ENCODE measurements at regions not wholly inside any gene's neighbourhood (a gene's known extent, or its start where the extent isn't known, plus 50 kb on each side); places are given as distances from the start of the nearest gene placed in this dataset.

DNA sequence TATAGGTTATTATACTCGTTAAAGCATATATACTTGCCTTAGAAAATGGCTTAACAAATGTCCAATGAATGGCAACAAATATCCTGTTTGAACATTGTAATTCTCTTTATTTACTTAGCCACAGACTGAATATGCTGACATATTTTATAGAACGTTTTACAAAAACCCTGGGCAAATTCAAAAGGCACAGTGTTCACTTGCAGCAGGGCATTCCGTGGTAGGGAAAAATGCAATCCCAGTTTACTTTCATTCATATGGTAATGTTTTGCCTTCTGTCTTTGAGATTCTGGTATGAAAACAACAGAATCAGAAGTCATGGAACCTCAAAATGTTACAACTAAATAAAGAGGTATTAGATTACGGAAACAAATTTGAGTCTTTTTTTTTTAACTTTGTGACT, 56.2 kb upstream of the MYCBP2 start:
- no peak overlapping the region for H3K4me3 ChIP-seq
- intact Hi-C loops (cut with DNase I), result no loop called here
- no peaks in the 10 kb centered on the region for H3K36me3 ChIP-seq

DNA sequence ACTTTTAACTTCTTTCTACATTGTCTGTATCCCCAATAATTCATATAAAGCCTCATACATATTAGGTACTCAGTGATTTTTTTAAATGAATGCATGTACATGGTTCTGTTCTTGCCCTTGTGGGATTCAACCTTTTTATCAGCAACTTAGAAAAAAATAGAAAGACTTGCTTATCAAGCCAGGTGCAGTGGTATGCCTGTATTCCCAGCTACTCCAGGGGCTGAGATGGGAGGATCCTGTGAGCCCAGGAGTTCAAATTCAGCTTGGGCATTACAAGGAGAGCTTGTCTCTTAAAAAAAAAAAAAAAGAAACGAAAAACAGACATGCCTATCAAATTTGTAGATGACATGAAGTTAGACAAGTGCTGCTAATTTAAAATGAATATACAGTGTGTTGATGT, 54.2 kb upstream of the MYCBP2 start:
- Histone ChIP-seq H3K4me1 (no peaks in the 10 kb centered on the region), H3K36me3 (no peaks in the 10 kb centered on the region), H3K27ac (no peak overlapping the region), H3K4me3 (no peak overlapping the region), H3K9me3 (no peaks in the 10 kb centered on the region), H3K27me3 (no peaks in the 10 kb centered on the region)
- TF ChIP-seq, protein P1, sequence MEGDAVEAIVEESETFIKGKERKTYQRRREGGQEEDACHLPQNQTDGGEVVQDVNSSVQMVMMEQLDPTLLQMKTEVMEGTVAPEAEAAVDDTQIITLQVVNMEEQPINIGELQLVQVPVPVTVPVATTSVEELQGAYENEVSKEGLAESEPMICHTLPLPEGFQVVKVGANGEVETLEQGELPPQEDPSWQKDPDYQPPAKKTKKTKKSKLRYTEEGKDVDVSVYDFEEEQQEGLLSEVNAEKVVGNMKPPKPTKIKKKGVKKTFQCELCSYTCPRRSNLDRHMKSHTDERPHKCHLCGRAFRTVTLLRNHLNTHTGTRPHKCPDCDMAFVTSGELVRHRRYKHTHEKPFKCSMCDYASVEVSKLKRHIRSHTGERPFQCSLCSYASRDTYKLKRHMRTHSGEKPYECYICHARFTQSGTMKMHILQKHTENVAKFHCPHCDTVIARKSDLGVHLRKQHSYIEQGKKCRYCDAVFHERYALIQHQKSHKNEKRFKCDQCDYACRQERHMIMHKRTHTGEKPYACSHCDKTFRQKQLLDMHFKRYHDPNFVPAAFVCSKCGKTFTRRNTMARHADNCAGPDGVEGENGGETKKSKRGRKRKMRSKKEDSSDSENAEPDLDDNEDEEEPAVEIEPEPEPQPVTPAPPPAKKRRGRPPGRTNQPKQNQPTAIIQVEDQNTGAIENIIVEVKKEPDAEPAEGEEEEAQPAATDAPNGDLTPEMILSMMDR (IDR thresholded peaks at IDR 0.05), result no peak
- no peak for DNase-seq (ENCODE audit: low spot score in 2 of 2)
- intact Hi-C loops (cut with DNase I), result no loop called here

More for the DNA sequence above, 56.2 kb upstream of the MYCBP2 start:
- peaks cover 4 to 11% of the 10 kb centered on the region in 2 donors for H3K4me1 ChIP-seq
- H3K27me3 ChIP-seq, result no peaks in the 10 kb centered on the region
- H3K27ac ChIP-seq, result no peak overlapping the region
- no peak for DNase-seq (ENCODE audit: low spot score in 2 of 2)
- TF ChIP-seq, protein P1 (IDR thresholded peaks at IDR 0.05), result no peak
- H3K9me3 ChIP-seq, result no peaks in the 10 kb centered on the region

DNA sequence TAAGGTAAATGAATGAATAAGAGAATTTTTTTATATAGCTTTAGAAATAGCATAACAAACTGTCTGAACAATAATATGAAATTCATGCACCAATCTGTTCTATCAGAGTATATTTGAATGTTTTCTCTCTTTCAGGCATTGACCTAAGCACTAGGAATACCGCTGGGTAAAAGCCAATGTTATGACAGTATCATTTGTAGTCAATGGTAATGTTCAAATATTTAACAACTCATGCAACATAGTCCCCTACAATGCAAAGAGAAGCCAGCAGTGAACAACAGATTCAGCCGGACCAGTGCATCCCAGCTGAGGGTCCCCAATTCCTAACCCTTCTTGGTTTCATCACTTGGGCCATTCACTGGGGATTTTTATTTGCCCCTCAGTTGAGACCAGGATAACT, 52.6 kb upstream of the MYCBP2 start:
- H3K36me3 ChIP-seq, result no peaks in the 10 kb centered on the region
- H3K27ac ChIP-seq, result no peak overlapping the region
- no peaks in the 10 kb centered on the region for H3K27me3 ChIP-seq
- TF ChIP-seq, protein P1 (IDR thresholded peaks at IDR 0.05), result no peak
- intact Hi-C loops (cut with DNase I), result no loop called here
- no peak for DNase-seq (ENCODE audit: low spot score in 2 of 2)
- H3K4me3 ChIP-seq, result no peak overlapping the region
- H3K4me1 ChIP-seq, result no peaks in the 10 kb centered on the region
- H3K9me3 ChIP-seq, result no peaks in the 10 kb centered on the region

DNA sequence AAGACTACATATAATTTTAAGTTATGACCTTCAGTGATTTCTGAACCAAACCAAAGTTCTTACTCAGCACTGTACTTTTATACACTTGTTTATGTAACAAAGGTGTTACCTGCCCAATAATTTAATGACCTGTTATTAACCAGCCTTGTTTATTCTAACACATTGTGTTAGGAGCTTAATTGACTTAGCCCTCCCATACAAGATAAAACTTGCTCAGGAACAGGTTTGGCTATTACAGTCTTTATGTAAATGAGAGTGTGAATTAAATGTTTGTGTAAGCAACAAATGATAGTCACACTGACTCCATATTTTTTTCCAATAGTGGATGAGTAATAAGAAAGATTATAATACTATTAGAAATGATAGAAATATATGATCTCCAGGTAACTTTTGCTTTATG, 51.8 kb upstream of the MYCBP2 start:
- intact Hi-C loops (cut with DNase I), result no loop called here
- no peak for DNase-seq (ENCODE audit: low spot score in 2 of 2)

DNA sequence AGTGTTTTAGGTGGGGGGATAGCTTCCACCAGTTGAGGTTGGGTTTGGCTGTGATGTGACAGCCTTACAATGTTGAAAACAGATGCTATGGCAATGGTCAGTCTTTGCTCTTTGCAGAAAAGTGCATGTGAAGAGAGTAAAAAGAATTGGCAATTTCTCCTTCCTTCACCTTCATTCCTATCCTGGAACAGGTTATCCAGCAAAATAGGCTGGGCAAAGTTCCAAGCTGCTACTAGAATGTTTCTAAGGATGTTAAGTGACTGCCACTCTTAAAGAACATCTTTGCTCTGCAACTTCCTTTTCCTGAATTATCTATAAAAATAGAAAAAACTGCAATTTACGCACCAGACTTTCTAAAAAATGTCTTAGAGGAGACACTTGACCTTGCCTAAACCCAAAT, 50.1 kb upstream of the MYCBP2 start:
- H3K27ac ChIP-seq, result no peak overlapping the region
- DNase-seq (ENCODE audit: low spot score in 2 of 2), result no peak
- no peak overlapping the region for H3K4me3 ChIP-seq
- H3K36me3 ChIP-seq, result no peaks in the 10 kb centered on the region
- TF ChIP-seq, protein P1 (IDR thresholded peaks at IDR 0.05), result no peak
- H3K9me3 ChIP-seq, result no peaks in the 10 kb centered on the region
- intact Hi-C loops (cut with DNase I), result no loop called here
- H3K4me1 ChIP-seq, result no peaks in the 10 kb centered on the region
- H3K27me3 ChIP-seq, result no peaks in the 10 kb centered on the region

More for the DNA sequence above, 51.8 kb upstream of the MYCBP2 start:
- TF ChIP-seq, protein P1 (IDR thresholded peaks at IDR 0.05), result no peak
- Histone ChIP-seq H3K9me3 (no peaks in the 10 kb centered on the region), H3K4me1 (no peaks in the 10 kb centered on the region), H3K27ac (no peak overlapping the region), H3K27me3 (no peaks in the 10 kb centered on the region), H3K36me3 (no peaks in the 10 kb centered on the region), H3K4me3 (no peak overlapping the region)
